Fibroblast of lung (primary cell): ENCODE measurements at regions not wholly inside any gene's neighbourhood (a gene's known extent, or its start where the extent isn't known, plus 50 kb on each side); places are given as distances from the start of the nearest gene placed in this dataset.

ENCODE experiments used
- DNase-seq, 2 donors: peaks; one replicate each; pipeline versions ENCODE4 v3.0.0 to v3.0.0-alpha.2; 2010; ENCODE audit warnings: low read depth in 2 of 2
- H2AFZ ChIP-seq: 2 replicates; pipeline ENCODE4 v1.5.1; 2012; ENCODE audit warnings: low read length, control low read depth, inconsistent platforms
- H3K27ac ChIP-seq: 2 replicates; pipeline ENCODE4 v1.5.1; 2011; ENCODE audit warnings: low read length, control low read depth; ENCODE audit not compliant: insufficient read depth
- H3K27me3 ChIP-seq: 2 replicates; pipeline ENCODE4 v1.5.1; 2011; ENCODE audit warnings: mild to moderate bottlenecking, low read length; ENCODE audit not compliant: control insufficient read depth, insufficient read depth
- H3K36me3 ChIP-seq: 2 replicates; pipeline ENCODE4 v1.5.1; 2011; ENCODE audit warnings: low read length; ENCODE audit not compliant: control insufficient read depth, insufficient read depth
- H3K4me1 ChIP-seq: 2 replicates; pipeline ENCODE4 v1.5.1; 2011; ENCODE audit warnings: low read length; ENCODE audit not compliant: control insufficient read depth, insufficient read depth; ENCODE audit errors: extremely low read depth
- H3K4me2 ChIP-seq: 2 replicates; pipeline ENCODE4 v1.5.1; 2011; ENCODE audit warnings: low read length, control low read depth; ENCODE audit not compliant: insufficient read depth; ENCODE audit errors: extremely low read depth
- H3K4me3 ChIP-seq, 4 experiments: fragments of 200-600 bp in 1 of 4; sonication (generic) in 1 of 4; replicated peaks in 1 of 4; 2 replicates each; pipeline ENCODE4 v1.5.1; 2011 to 2016; ENCODE audit warnings: low read length in 4 of 4, low read depth in 3 of 4, mild to moderate bottlenecking in 3 of 4, control low read depth in 2 of 4, inconsistent platforms in 1 of 4, mixed read lengths in 1 of 4; ENCODE audit not compliant: insufficient read depth in 1 of 4; ENCODE audit errors: control extremely low read depth in 1 of 4
- H3K79me2 ChIP-seq: 2 replicates; pipeline ENCODE4 v1.5.1; 2012; ENCODE audit warnings: mild to moderate bottlenecking, low read length, inconsistent platforms; ENCODE audit not compliant: control insufficient read depth, insufficient read depth
- H3K9ac ChIP-seq: 2 replicates; pipeline ENCODE4 v1.5.1; 2011; ENCODE audit warnings: mild to moderate bottlenecking, low read length, control low read depth; ENCODE audit not compliant: insufficient read depth
- H3K9me3 ChIP-seq: 2 replicates; pipeline ENCODE4 v1.5.1; 2012; ENCODE audit warnings: low read depth, low read length; ENCODE audit not compliant: control insufficient read depth, insufficient read depth
- H4K20me1 ChIP-seq: 2 replicates; pipeline ENCODE4 v1.5.1; 2011; ENCODE audit warnings: low read length; ENCODE audit not compliant: control insufficient read depth, insufficient read depth; ENCODE audit errors: extremely low read depth
- EZH2 ChIP-seq: IDR thresholded peaks from 2 replicates; pipeline ENCODE4 v1.5.1; 2012; ENCODE audit warnings: low read length, control low read depth, mild to moderate bottlenecking; ENCODE audit errors: missing control alignments
- TF ChIP-seq, protein P1 (sequence below), 2 donors: IDR thresholded peaks in 1 of 2; conservative IDR thresholded peaks in 1 of 2; 1 replicate in 1 of 2; 2 replicates in 1 of 2; pipeline ENCODE4 v1.5.1; 2011 to 2012; ENCODE audit warnings: low read length in 2 of 2, control low read depth in 1 of 2, inconsistent platforms in 1 of 2, low read depth in 1 of 2, mild to moderate bottlenecking in 1 of 2

DNA sequence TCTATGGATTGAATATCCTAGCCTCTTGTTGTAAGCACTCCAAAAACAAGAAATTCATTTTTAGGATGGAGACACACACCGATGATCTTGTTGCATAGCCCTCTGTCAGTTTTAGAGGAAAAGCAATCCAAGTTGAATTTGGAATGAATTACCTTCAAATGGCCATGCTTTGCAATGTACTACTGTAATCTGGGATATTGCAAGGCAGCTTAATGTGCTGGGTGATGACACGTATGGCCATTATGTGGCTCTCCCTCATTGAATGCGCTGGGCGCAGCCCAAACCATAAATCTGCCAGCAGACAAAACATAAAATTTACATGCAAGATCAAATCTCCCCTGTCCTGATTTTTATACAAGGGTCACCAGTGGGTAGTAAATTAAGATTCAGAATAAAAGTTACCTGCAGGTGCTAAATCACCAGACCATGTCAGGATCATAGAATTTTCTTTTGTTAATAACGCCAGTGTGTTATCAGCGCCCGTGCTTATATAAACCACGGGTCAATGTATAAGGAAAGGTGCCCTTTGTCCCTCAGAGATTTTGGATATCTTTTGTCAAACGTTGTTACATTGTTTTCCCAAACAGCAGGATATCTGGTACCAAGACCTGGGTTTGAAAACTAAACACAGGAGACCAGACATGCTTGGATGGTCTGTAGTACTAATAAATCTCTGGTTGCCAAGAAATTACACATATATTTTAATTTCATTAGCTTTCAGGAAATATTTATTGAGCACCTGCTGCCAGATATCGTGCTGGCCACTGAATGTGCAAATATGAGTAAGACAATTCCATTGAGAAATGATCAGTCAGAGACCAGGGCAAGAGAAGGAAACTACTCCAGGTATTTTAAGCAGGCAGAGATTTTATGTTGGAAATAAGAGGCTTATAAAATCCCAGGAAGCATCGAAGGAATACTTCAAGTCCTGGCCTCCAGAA, 237.1 kb downstream of the EBLN2 start:
- H3K79me2 ChIP-seq = no peaks in the 10 kb centered on the region
- no peaks in the 10 kb centered on the region for H4K20me1 ChIP-seq
- no peak overlapping the region for H3K9ac ChIP-seq
- no peak overlapping the region for H3K27ac ChIP-seq
- H3K27me3 ChIP-seq = peaks cover 5% of the 10 kb centered on the region
- H3K4me3 ChIP-seq = no peak overlapping the region
- TF ChIP-seq EZH2 = no peak
- TF ChIP-seq, protein P1, sequence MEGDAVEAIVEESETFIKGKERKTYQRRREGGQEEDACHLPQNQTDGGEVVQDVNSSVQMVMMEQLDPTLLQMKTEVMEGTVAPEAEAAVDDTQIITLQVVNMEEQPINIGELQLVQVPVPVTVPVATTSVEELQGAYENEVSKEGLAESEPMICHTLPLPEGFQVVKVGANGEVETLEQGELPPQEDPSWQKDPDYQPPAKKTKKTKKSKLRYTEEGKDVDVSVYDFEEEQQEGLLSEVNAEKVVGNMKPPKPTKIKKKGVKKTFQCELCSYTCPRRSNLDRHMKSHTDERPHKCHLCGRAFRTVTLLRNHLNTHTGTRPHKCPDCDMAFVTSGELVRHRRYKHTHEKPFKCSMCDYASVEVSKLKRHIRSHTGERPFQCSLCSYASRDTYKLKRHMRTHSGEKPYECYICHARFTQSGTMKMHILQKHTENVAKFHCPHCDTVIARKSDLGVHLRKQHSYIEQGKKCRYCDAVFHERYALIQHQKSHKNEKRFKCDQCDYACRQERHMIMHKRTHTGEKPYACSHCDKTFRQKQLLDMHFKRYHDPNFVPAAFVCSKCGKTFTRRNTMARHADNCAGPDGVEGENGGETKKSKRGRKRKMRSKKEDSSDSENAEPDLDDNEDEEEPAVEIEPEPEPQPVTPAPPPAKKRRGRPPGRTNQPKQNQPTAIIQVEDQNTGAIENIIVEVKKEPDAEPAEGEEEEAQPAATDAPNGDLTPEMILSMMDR (conservative IDR thresholded peaks at IDR 0.05 in 1 of 2, IDR thresholded peaks at IDR 0.05 in 1 of 2; ENCODE audit: low read depth in 1 of 2, low read length in 2 of 2) = no peak
- DNase-seq = no peak
- no peaks in the 10 kb centered on the region for H3K4me1 ChIP-seq
- H2AFZ ChIP-seq = no peak overlapping the region
- no peak overlapping the region for H3K4me2 ChIP-seq
- no peaks in the 10 kb centered on the region for H3K36me3 ChIP-seq
- no peaks in the 10 kb centered on the region for H3K9me3 ChIP-seq

- Histone ChIP-seq H3K79me2 (no peaks in the 10 kb centered on the region), H3K9ac (no peak overlapping the region), H3K4me2 (no peak overlapping the region), H3K27me3 (peaks cover 5% of the 10 kb centered on the region), H3K4me3 (no peak overlapping the region), H3K36me3 (no peaks in the 10 kb centered on the region), H2AFZ (no peak overlapping the region), H3K4me1 (no peaks in the 10 kb centered on the region), H3K9me3 (no peaks in the 10 kb centered on the region), H3K27ac (no peak overlapping the region), H4K20me1 (no peaks in the 10 kb centered on the region)
- TF ChIP-seq, protein P1 (conservative IDR thresholded peaks at IDR 0.05 in 1 of 2, IDR thresholded peaks at IDR 0.05 in 1 of 2; ENCODE audit: low read depth in 1 of 2, low read length in 2 of 2) = no peak
- TF ChIP-seq EZH2 = no peak
- DNase-seq = no peak
These were observed 237.8 kb downstream of the EBLN2 start for GRCh38 chr3:73299184-73299691.

GRCh38 chr3:73314151-73314951, 252.9 kb downstream of the EBLN2 start:
- H3K4me1 ChIP-seq = no peaks in the 10 kb centered on the region
- no peaks in the 10 kb centered on the region for H3K79me2 ChIP-seq
- no peak overlapping the region for H2AFZ ChIP-seq
- no peaks in the 10 kb centered on the region for H3K27me3 ChIP-seq
- H3K4me3 ChIP-seq = no peak overlapping the region
- H3K4me2 ChIP-seq = no peak overlapping the region
- H3K9ac ChIP-seq = no peak overlapping the region
- H3K36me3 ChIP-seq = no peaks in the 10 kb centered on the region
- TF ChIP-seq, protein P1 (conservative IDR thresholded peaks at IDR 0.05 in 1 of 2, IDR thresholded peaks at IDR 0.05 in 1 of 2; ENCODE audit: low read depth in 1 of 2, low read length in 2 of 2) = no peak
- TF ChIP-seq EZH2 = no peak
- H3K9me3 ChIP-seq = no peaks in the 10 kb centered on the region
- DNase-seq = no peak
- no peaks in the 10 kb centered on the region for H4K20me1 ChIP-seq
- no peak overlapping the region for H3K27ac ChIP-seq
